Activated CD4-positive, alpha-beta T cell treated with anti-CD3 and anti-CD28 coated beads, Interleukin-2, amount 50 U/mL, for 16 hours (primary cell): ENCODE measurements at regions not wholly inside any gene's neighbourhood (a gene's known extent, or its start where the extent isn't known, plus 50 kb on each side); places are given as distances from the start of the nearest gene placed in this dataset.

Source experiments
- DNase-seq: peaks from one replicate; pipeline ENCODE4 v3.0.0-alpha.2; 2020

GRCh38 chr7:131895541-131896164 lies 339.2 kb upstream of the PODXL start:
- DNase-seq = no peak

- DNase-seq = no peak
These were observed 337.4 kb upstream of the PODXL start for GRCh38 chr7:131893631-131894340.

- DNase-seq = no peak
These were observed 333.7 kb upstream of the PODXL start for GRCh38 chr7:131890176-131890575.

GRCh38 chr7:131889572-131890150 lies 333.2 kb upstream of the PODXL start:
- DNase-seq = no peak

GRCh38 chr7:131883769-131884168 lies 327.3 kb upstream of the PODXL start:
- no peak for DNase-seq

GRCh38 chr7:131883196-131883595 lies 326.8 kb upstream of the PODXL start:
- no peak for DNase-seq

- DNase-seq = no peak
These were observed 325.9 kb upstream of the PODXL start for GRCh38 chr7:131882321-131882720.

GRCh38 chr7:131880078-131880477 lies 323.6 kb upstream of the PODXL start:
- no peak for DNase-seq

- no peak for DNase-seq
These were observed 323.0 kb upstream of the PODXL start for GRCh38 chr7:131879424-131879823.

- no peak for DNase-seq
These were observed 322.3 kb upstream of the PODXL start for GRCh38 chr7:131878777-131879176.

GRCh38 chr7:131873581-131873980 lies 317.2 kb upstream of the PODXL start:
- no peak for DNase-seq

GRCh38 chr7:131869986-131870385 lies 313.6 kb upstream of the PODXL start:
- no peak for DNase-seq

GRCh38 chr7:131869169-131869844 lies 312.9 kb upstream of the PODXL start:
- no peak for DNase-seq

- DNase-seq = no peak
These were observed 311.0 kb upstream of the PODXL start for GRCh38 chr7:131867461-131867860.

- no peak for DNase-seq
These were observed 309.5 kb upstream of the PODXL start for GRCh38 chr7:131865911-131866310.

GRCh38 chr7:131861620-131862346 lies 305.4 kb upstream of the PODXL start:
- no peak for DNase-seq

GRCh38 chr7:131859147-131859821 lies 302.9 kb upstream of the PODXL start:
- peak; percentile 54 for DNase-seq

- DNase-seq = no peak
These were observed 302.2 kb upstream of the PODXL start for GRCh38 chr7:131858611-131859010.

GRCh38 chr7:131849472-131849871 lies 293.0 kb upstream of the PODXL start:
- no peak for DNase-seq

- no peak for DNase-seq
These were observed 291.6 kb upstream of the PODXL start for GRCh38 chr7:131848033-131848432.

- no peak for DNase-seq
These were observed 289.3 kb upstream of the PODXL start for GRCh38 chr7:131845573-131846314.

- DNase-seq = no peak
These were observed 287.9 kb upstream of the PODXL start for GRCh38 chr7:131844369-131844768.
